IMR-90 (cell line): ENCODE measurements at regions not wholly inside any gene's neighbourhood (a gene's known extent, or its start where the extent isn't known, plus 50 kb on each side); places are given as distances from the start of the nearest gene placed in this dataset.
A peak's percentile ranks its signal among the peaks of the same experiment; 100 is the strongest.

ENCODE experiments used
- ATAC-seq: fragments of 200-7000 bp; cut with Tn5 transposase; 2 replicates; pipeline ENCODE4 v1.9.1; 2020; ENCODE audit warnings: low read depth, mild to moderate bottlenecking, moderate library complexity
- BruUV-seq: library from RNA; stranded (reverse); fragments of 400-500 nt; replicated peaks from 2 replicates; lab custom pipeline; 2021; lab: Mats Ljungman, UMichigan
- CTCF ChIA-PET: fragments of 300-600 bp; formaldehyde crosslinking; extraction: SDS; loops from one replicate; lab custom pipeline; 2021; ENCODE audit warnings: antibody characterized with exemption; lab: Yijun Ruan, JAX
- POLR2A ChIA-PET: fragments of 300-600 bp; sonication (Branson Sonifier 250); formaldehyde crosslinking; loops from one replicate; lab custom pipeline; 2022; ENCODE audit warnings: antibody characterized with exemption; ENCODE audit not compliant: unreplicated experiment; lab: Charles Lee
- DNase-seq: peaks from one replicate; pipeline ENCODE4 v3.0.0; 2013
- H2AFZ ChIP-seq: replicated peaks from 2 replicates; pipeline ENCODE3; 2013; ENCODE audit warnings: low read length, mild to moderate bottlenecking; ENCODE audit not compliant: poor library complexity
- H2AK5ac ChIP-seq: 2 replicates; pipeline ENCODE4 v1.6.1; 2013; ENCODE audit warnings: low read depth, low read length, inconsistent platforms
- H2AK9ac ChIP-seq: replicated peaks from 2 replicates; pipeline ENCODE3; 2013; ENCODE audit warnings: mild to moderate bottlenecking, low read depth, low read length, moderate library complexity; ENCODE audit not compliant: poor library complexity
- H2BK120ac ChIP-seq: 2 replicates; pipeline ENCODE4 v1.6.1; 2013; ENCODE audit warnings: low read depth, low read length, inconsistent platforms
- H2BK15ac ChIP-seq: 3 replicates; pipeline ENCODE4 v1.6.1; 2013; ENCODE audit warnings: low read depth, low read length, inconsistent platforms
- H2BK20ac ChIP-seq: 2 replicates; pipeline ENCODE4 v1.6.1; 2013; ENCODE audit warnings: low read depth, mild to moderate bottlenecking, inconsistent platforms, low read length, moderate library complexity
- H2BK5ac ChIP-seq: 2 replicates; pipeline ENCODE4 v1.6.1; 2013; ENCODE audit warnings: mild to moderate bottlenecking, low read depth, low read length, inconsistent platforms; ENCODE audit not compliant: poor library complexity, severe bottlenecking
- H3K14ac ChIP-seq: replicated peaks from 2 replicates; pipeline ENCODE4 v1.6.1; 2013; ENCODE audit warnings: low read depth, low read length, inconsistent platforms
- H3K18ac ChIP-seq: 2 replicates; pipeline ENCODE4 v1.6.1; 2013; ENCODE audit warnings: low read depth, low read length, control low read depth
- H3K23ac ChIP-seq: 2 replicates; pipeline ENCODE4 v1.6.1; 2013; ENCODE audit warnings: low read depth, low read length, inconsistent platforms
- H3K27ac ChIP-seq: 2 replicates; pipeline ENCODE4 v1.5.1; 2013; ENCODE audit warnings: mild to moderate bottlenecking, control low read depth, low read length; ENCODE audit not compliant: insufficient read depth
- H3K27me3 ChIP-seq: 2 replicates; pipeline ENCODE4 v1.6.1; 2013; ENCODE audit warnings: low read length; ENCODE audit not compliant: control insufficient read depth, insufficient read depth
- H3K36me3 ChIP-seq: 2 replicates; pipeline ENCODE4 v1.6.1; 2013; ENCODE audit warnings: low read length, mixed read lengths; ENCODE audit not compliant: control insufficient read depth, insufficient read depth
- H3K4ac ChIP-seq: 2 replicates; pipeline ENCODE4 v1.6.1; 2013; ENCODE audit warnings: low read depth, low read length, inconsistent platforms
- H3K4me1 ChIP-seq: 2 replicates; pipeline ENCODE4 v1.6.1; 2013; ENCODE audit warnings: low read length, mixed read lengths; ENCODE audit not compliant: control insufficient read depth, insufficient read depth
- H3K4me2 ChIP-seq: 2 replicates; pipeline ENCODE4 v1.6.1; 2013; ENCODE audit warnings: low read depth, mild to moderate bottlenecking, control low read depth, low read length, moderate library complexity
- H3K4me3 ChIP-seq: 2 replicates; pipeline ENCODE4 v1.5.1; 2013; ENCODE audit warnings: low read depth, mild to moderate bottlenecking, control low read depth, low read length, moderate library complexity; ENCODE audit not compliant: insufficient read depth
- H3K56ac ChIP-seq: 2 replicates; pipeline ENCODE4 v1.6.1; 2013; ENCODE audit warnings: low read length, inconsistent platforms; ENCODE audit not compliant: insufficient read depth; ENCODE audit errors: extremely low read depth
- H3K79me1 ChIP-seq, 2 experiments: 2 replicates each; pipeline ENCODE4 v1.6.1; 2013; ENCODE audit warnings: low read length in 2 of 2, inconsistent platforms in 1 of 2, low read depth in 1 of 2
- H3K9ac ChIP-seq: 2 replicates; pipeline ENCODE4 v1.6.1; 2013; ENCODE audit warnings: low read depth, low read length, control low read depth
- H3K9me1 ChIP-seq: 2 replicates; pipeline ENCODE4 v1.6.1; 2013; ENCODE audit warnings: low read length, inconsistent platforms; ENCODE audit not compliant: insufficient read depth
- H3K9me3 ChIP-seq: 2 replicates; pipeline ENCODE4 v1.6.1; 2013; ENCODE audit warnings: low read length; ENCODE audit not compliant: control insufficient read depth, insufficient read depth
- H4K20me1 ChIP-seq: 2 replicates; pipeline ENCODE4 v1.6.1; 2013; ENCODE audit warnings: low read length, inconsistent platforms; ENCODE audit not compliant: insufficient read depth
- H4K5ac ChIP-seq: 2 replicates; pipeline ENCODE4 v1.6.1; 2013; ENCODE audit warnings: mild to moderate bottlenecking, low read depth, low read length, control low read depth
- H4K8ac ChIP-seq, 2 experiments: 2 replicates each; pipeline ENCODE4 v1.6.1; 2013; ENCODE audit warnings: low read depth in 2 of 2, low read length in 2 of 2, control low read depth in 1 of 2, inconsistent platforms in 1 of 2
- H4K91ac ChIP-seq: 2 replicates; pipeline ENCODE4 v1.6.1; 2013; ENCODE audit warnings: low read depth, low read length, inconsistent platforms; ENCODE audit not compliant: insufficient read depth
- CEBPB ChIP-seq: IDR thresholded peaks from 2 replicates; pipeline ENCODE4 v1.6.1; 2012; ENCODE audit warnings: low read depth, low read length, improper control_type of control experiment
- POLR2A ChIP-seq: IDR thresholded peaks from 2 replicates; pipeline ENCODE4 v1.6.1; 2012; ENCODE audit warnings: mild to moderate bottlenecking, low read depth, low read length
- WGBS, 2 experiments: methylation state at CpG; one replicate each; pipeline versions ENCODE4 v1.1.5 to v1.1.7; 2013; ENCODE audit warnings: missing lambda C conversion rate in 2 of 2; ENCODE audit not compliant: insufficient read length in 1 of 2; ENCODE audit errors: extremely low coverage in 2 of 2; 5-methylcytosine and 5-hydroxymethylcytosine counted together
- dilution Hi-C: fragments of 300-500 bp; cut with HindIII; formaldehyde crosslinking; loops from one replicate; pipeline ENCODE4 v1.14.3; 2018; ENCODE audit warnings: low sequenced_read_pairs; ENCODE audit not compliant: unreplicated experiment
- in situ Hi-C: fragments of 300-500 bp; cut with MboI; formaldehyde crosslinking; loops from 3 replicates; pipeline ENCODE4 v1.14.3; 2019; ENCODE audit warnings: low sequenced_read_pairs, inconsistent platforms, mixed read lengths
- intact Hi-C: fragments of 100-400 bp; cut with micrococcal nuclease; formaldehyde crosslinking; loops from 2 replicates; pipeline ENCODE4 v1.10.0; 2022

- in situ Hi-C loops (no loop called here), dilution Hi-C loops (no loop called here), intact Hi-C loops (no loop called here)
- Histone ChIP-seq H2AK5ac (no peak overlapping the region), H4K5ac (peak overlapping the region; percentile 61; the same call in 1 of the 2 replicates), H2AFZ (no peak overlapping the region), H4K20me1 (no peaks in the 10 kb centered on the region), H4K91ac (peak overlapping the region; percentile 52; the same call in 1 of the 2 replicates), H3K4me1 (peaks cover 8% of the 10 kb centered on the region), H3K27ac (peak overlapping the region; percentile 52; the same call in 1 of the 2 replicates), H2AK9ac (no peak overlapping the region), H3K27me3 (no peaks in the 10 kb centered on the region), H3K9ac (no peak overlapping the region), H2BK120ac (peak overlapping the region; percentile 83), H2BK5ac (peak overlapping the region; percentile 88), H3K23ac (no peak overlapping the region; the same call in 1 of the 2 replicates), H3K14ac (peak overlapping the region; percentile 29; the same call in 1 of the 2 replicates), H2BK15ac (no peak overlapping the region; the same call in 2 of the 3 replicates), H3K79me1 (no peaks in the 10 kb centered on the region), H3K18ac (peak overlapping the region; percentile 96), H3K36me3 (no peaks in the 10 kb centered on the region), H3K4me2 (peak overlapping the region; percentile 29; the same call in 1 of the 2 replicates), H3K9me1 (peaks cover 3% of the 10 kb centered on the region; the same call in 1 of the 2 replicates), H3K4ac (peak overlapping the region; percentile 59; the same call in 1 of the 2 replicates), H4K8ac (peak overlapping the region; percentile 52 to 56; a peak in 2 of 4 replicates), H3K9me3 (no peaks in the 10 kb centered on the region), H2BK20ac (peak overlapping the region; percentile 57), H3K4me3 (no peak overlapping the region), H3K56ac (no peak overlapping the region; the same call in 1 of the 2 replicates)
- DNase-seq (no peak), ATAC-seq (peak; percentile 41)
- POLR2A ChIA-PET = no interaction called here
- no peak for TF ChIP-seq POLR2A
- peak; percentile 62 for TF ChIP-seq CEBPB
- BruUV-seq = no TSS peak
- no CpG with 5 or more reads among the region's 3 CpGs for WGBS, 2 experiments
- CTCF ChIA-PET = no interaction called here
Measured at GRCh38 chr3:171986757-171987518, 52.4 kb upstream of the FNDC3B start.
